Adipocyte (in vitro differentiated cells): ENCODE measurements at regions not wholly inside any gene's neighbourhood (a gene's known extent, or its start where the extent isn't known, plus 50 kb on each side); places are given as distances from the start of the nearest gene placed in this dataset.
"Not testable (repeated sequence)": the region's sequence is repeated elsewhere in the genome, so short reads cannot be mapped to it uniquely, and the experiment has no call there.

ENCODE experiments used
- DNase-seq: peaks from one replicate; pipeline ENCODE4 v3.0.0-alpha.2; 2015; ENCODE audit warnings: low read depth
- H3K27me3 ChIP-seq: replicated peaks from 2 replicates; pipeline ENCODE4 v1.7.0; 2013; ENCODE audit warnings: mild to moderate bottlenecking, low read length, moderate library complexity; ENCODE audit not compliant: control insufficient read depth, insufficient read depth
- H3K36me3 ChIP-seq: 2 replicates; pipeline ENCODE4 v1.7.0; 2013; ENCODE audit warnings: low read length, mild to moderate bottlenecking, moderate library complexity; ENCODE audit not compliant: control insufficient read depth, insufficient read depth, severe bottlenecking
- H3K4me1 ChIP-seq: 2 replicates; pipeline ENCODE4 v1.7.0; 2013; ENCODE audit warnings: mild to moderate bottlenecking, low read length, moderate library complexity; ENCODE audit not compliant: control insufficient read depth, insufficient read depth
- H3K4me3 ChIP-seq: 2 replicates; pipeline ENCODE4 v1.7.0; 2013; ENCODE audit warnings: mild to moderate bottlenecking, low read length, moderate library complexity
- H3K9ac ChIP-seq: 2 replicates; pipeline ENCODE4 v1.7.0; 2013; ENCODE audit warnings: mild to moderate bottlenecking, low read length, moderate library complexity
- H3K9me3 ChIP-seq: 2 replicates; pipeline ENCODE4 v1.7.0; 2013; ENCODE audit warnings: mild to moderate bottlenecking, low read length, moderate library complexity; ENCODE audit not compliant: control insufficient read depth

- H3K27me3 ChIP-seq = no peaks in the 10 kb centered on the region
- no peak for DNase-seq
- H3K9me3 ChIP-seq = peaks cover 5% of the 10 kb centered on the region
- H3K4me3 ChIP-seq = no peak overlapping the region
- no peaks in the 10 kb centered on the region for H3K36me3 ChIP-seq
- no peak overlapping the region for H3K9ac ChIP-seq
- no peaks in the 10 kb centered on the region for H3K4me1 ChIP-seq
Measured at GRCh38 chr16:6803176-6803575, 529.5 kb upstream of the RBFOX1 start.

- H3K4me3 ChIP-seq = no peak overlapping the region
- H3K36me3 ChIP-seq = no peaks in the 10 kb centered on the region
- H3K27me3 ChIP-seq = no peaks in the 10 kb centered on the region
- no peak overlapping the region for H3K9ac ChIP-seq
- H3K4me1 ChIP-seq = no peaks in the 10 kb centered on the region
- no peaks in the 10 kb centered on the region for H3K9me3 ChIP-seq
- DNase-seq = no peak
Measured at GRCh38 chr16:6797223-6797622, 535.4 kb upstream of the RBFOX1 start.

GRCh38 chr16:6777624-6778023 is 555.0 kb upstream of the RBFOX1 start:
- Histone ChIP-seq H3K27me3 (no peaks in the 10 kb centered on the region), H3K9me3 (no peaks in the 10 kb centered on the region), H3K9ac (no peak overlapping the region), H3K4me3 (no peak overlapping the region), H3K4me1 (no peaks in the 10 kb centered on the region), H3K36me3 (no peaks in the 10 kb centered on the region)
- no peak for DNase-seq

- no peak for DNase-seq
- Histone ChIP-seq H3K36me3 (no peaks in the 10 kb centered on the region), H3K9ac (no peak overlapping the region), H3K4me3 (no peak overlapping the region), H3K27me3 (no peaks in the 10 kb centered on the region), H3K9me3 (no peaks in the 10 kb centered on the region), H3K4me1 (no peaks in the 10 kb centered on the region)
Measured at GRCh38 chr16:6775712-6776111, 556.9 kb upstream of the RBFOX1 start.

- no peak overlapping the region for H3K9ac ChIP-seq
- H3K9me3 ChIP-seq = no peaks in the 10 kb centered on the region
- no peak overlapping the region for H3K4me3 ChIP-seq
- DNase-seq = no peak
- H3K27me3 ChIP-seq = no peaks in the 10 kb centered on the region
- no peaks in the 10 kb centered on the region for H3K36me3 ChIP-seq
- H3K4me1 ChIP-seq = no peaks in the 10 kb centered on the region
Measured at GRCh38 chr16:6771956-6772355, 560.7 kb upstream of the RBFOX1 start.

GRCh38 chr16:6753553-6753952 is 579.1 kb upstream of the RBFOX1 start:
- H3K9ac ChIP-seq = no peak overlapping the region
- H3K27me3 ChIP-seq = no peaks in the 10 kb centered on the region
- H3K4me1 ChIP-seq = no peaks in the 10 kb centered on the region
- H3K36me3 ChIP-seq = no peaks in the 10 kb centered on the region
- no peaks in the 10 kb centered on the region for H3K9me3 ChIP-seq
- DNase-seq = no peak
- H3K4me3 ChIP-seq = no peak overlapping the region

- Histone ChIP-seq H3K4me1 (no peaks in the 10 kb centered on the region), H3K27me3 (no peaks in the 10 kb centered on the region), H3K9me3 (no peaks in the 10 kb centered on the region), H3K9ac (no peak overlapping the region), H3K36me3 (no peaks in the 10 kb centered on the region), H3K4me3 (no peak overlapping the region)
- no peak for DNase-seq
Measured at GRCh38 chr16:6751191-6751590, 581.5 kb upstream of the RBFOX1 start.

- Histone ChIP-seq H3K27me3 (no peaks in the 10 kb centered on the region), H3K4me3 (no peak overlapping the region), H3K36me3 (no peaks in the 10 kb centered on the region), H3K9me3 (peaks cover 6% of the 10 kb centered on the region), H3K9ac (no peak overlapping the region), H3K4me1 (no peaks in the 10 kb centered on the region)
- DNase-seq = no peak
Measured at GRCh38 chr16:6749698-6750097, 582.9 kb upstream of the RBFOX1 start.

GRCh38 chr16:6736302-6736701 is 596.3 kb upstream of the RBFOX1 start:
- DNase-seq, H3K4me1 ChIP-seq, H3K36me3 ChIP-seq, H3K27me3 ChIP-seq, H3K9ac ChIP-seq, H3K4me3 ChIP-seq, H3K9me3 ChIP-seq: not testable (repeated sequence)

- H3K9me3 ChIP-seq = peaks cover 7% of the 10 kb centered on the region
- no peak overlapping the region for H3K9ac ChIP-seq
- no peaks in the 10 kb centered on the region for H3K36me3 ChIP-seq
- DNase-seq = no peak
- no peaks in the 10 kb centered on the region for H3K4me1 ChIP-seq
- no peaks in the 10 kb centered on the region for H3K27me3 ChIP-seq
- H3K4me3 ChIP-seq = no peak overlapping the region
Measured at GRCh38 chr16:6735631-6736030, 597.0 kb upstream of the RBFOX1 start.

- no peak for DNase-seq
- Histone ChIP-seq H3K36me3 (no peaks in the 10 kb centered on the region), H3K9ac (no peak overlapping the region)
Measured at GRCh38 chr16:6732166-6732565, 600.5 kb upstream of the RBFOX1 start.

GRCh38 chr16:6728381-6728780 is 604.3 kb upstream of the RBFOX1 start:
- no peaks in the 10 kb centered on the region for H3K4me1 ChIP-seq
- H3K36me3 ChIP-seq = no peaks in the 10 kb centered on the region
- H3K27me3 ChIP-seq = no peaks in the 10 kb centered on the region
- H3K9me3 ChIP-seq = no peaks in the 10 kb centered on the region
- DNase-seq = no peak
- no peak overlapping the region for H3K4me3 ChIP-seq
- no peak overlapping the region for H3K9ac ChIP-seq

More at GRCh38 chr16:6732166-6732565, 600.5 kb upstream of the RBFOX1 start:
- Histone ChIP-seq H3K9me3 (no peaks in the 10 kb centered on the region), H3K4me1 (no peaks in the 10 kb centered on the region), H3K4me3 (no peak overlapping the region), H3K27me3 (no peaks in the 10 kb centered on the region)
